CD8-positive, alpha-beta memory T cell (primary cell): ENCODE measurements at regions not wholly inside any gene's neighbourhood (a gene's known extent, or its start where the extent isn't known, plus 50 kb on each side); places are given as distances from the start of the nearest gene placed in this dataset.
"Not testable (repeated sequence)": the region's sequence is repeated elsewhere in the genome, so short reads cannot be mapped to it uniquely, and the experiment has no call there.

Experiments used
- CTCF ChIA-PET: fragments of 350-600 bp; sonication (Branson Sonifier 250); formaldehyde crosslinking; loops from one replicate; lab custom pipeline; 2021; ENCODE audit warnings: antibody characterized with exemption; lab: Charles Lee
- POLR2A ChIA-PET: fragments of 350-600 bp; sonication (Branson Sonifier 250); formaldehyde crosslinking; loops from one replicate; lab custom pipeline; 2021; ENCODE audit warnings: antibody characterized with exemption; lab: Charles Lee
- DNase-seq, 5 donors: peaks; one replicate each; pipeline versions ENCODE4 v3.0.0 to v3.0.0-alpha.2; 2020 to 2022; ENCODE audit warnings: mixed read lengths in 1 of 5
- H3K27ac ChIP-seq: one replicate; pipeline ENCODE4 v1.7.0; 2013; ENCODE audit warnings: low read depth, mild to moderate bottlenecking, low read length, moderate library complexity
- H3K27me3 ChIP-seq: 2 replicates; pipeline ENCODE4 v1.7.0; 2013; ENCODE audit warnings: low read length, mild to moderate bottlenecking; ENCODE audit not compliant: insufficient read depth, poor library complexity, severe bottlenecking
- H3K36me3 ChIP-seq: 2 replicates; pipeline ENCODE4 v1.7.0; 2013; ENCODE audit warnings: mild to moderate bottlenecking, low read length, moderate library complexity; ENCODE audit not compliant: insufficient read depth
- H3K4me1 ChIP-seq: 2 replicates; pipeline ENCODE4 v1.7.0; 2013; ENCODE audit warnings: mild to moderate bottlenecking, low read length, moderate library complexity; ENCODE audit not compliant: insufficient read depth
- H3K4me3 ChIP-seq: 2 replicates; pipeline ENCODE4 v1.7.0; 2013; ENCODE audit warnings: mild to moderate bottlenecking, low read length
- H3K9me3 ChIP-seq: 2 replicates; pipeline ENCODE4 v1.7.0; 2013; ENCODE audit warnings: mild to moderate bottlenecking, low read length
- H3K27ac Mint-ChIP-seq, 8 donors: one replicate each; pipeline ENCODE4 v1.8.0; 2020 to 2021; ENCODE audit warnings: mixed read lengths in 8 of 8, mild to moderate bottlenecking in 6 of 8, inconsistent platforms in 3 of 8, moderate library complexity in 3 of 8
- H3K27me3 Mint-ChIP-seq, 2 donors: one replicate each; pipeline ENCODE4 v1.8.0; 2020 to 2021; ENCODE audit warnings: mixed read lengths in 2 of 2, mild to moderate bottlenecking in 1 of 2, moderate library complexity in 1 of 2
- H3K36me3 Mint-ChIP-seq, 3 donors: one replicate each; pipeline ENCODE4 v1.8.0; 2020 to 2021; ENCODE audit warnings: mixed read lengths in 3 of 3, inconsistent platforms in 1 of 3, mild to moderate bottlenecking in 1 of 3
- H3K4me1 Mint-ChIP-seq, 3 donors: one replicate each; pipeline ENCODE4 v1.8.0; 2020 to 2021; ENCODE audit warnings: mixed read lengths in 3 of 3, inconsistent platforms in 1 of 3, mild to moderate bottlenecking in 1 of 3
- H3K4me3 Mint-ChIP-seq, 7 donors: one replicate each; pipeline ENCODE4 v1.8.0; 2020 to 2021; ENCODE audit warnings: mixed read lengths in 7 of 7, mild to moderate bottlenecking in 6 of 7, moderate library complexity in 4 of 7, inconsistent platforms in 2 of 7
- H3K9me3 Mint-ChIP-seq, 5 donors: one replicate each; pipeline ENCODE4 v1.8.0; 2020 to 2022; ENCODE audit warnings: mixed read lengths in 5 of 5, mild to moderate bottlenecking in 3 of 5, moderate library complexity in 2 of 5, inconsistent platforms in 1 of 5

GRCh38 chrY:19589664-19590063 lies 154.9 kb downstream of the KDM5D start:
- Mint-ChIP-seq H3K4me3 (no peak overlapping the region), H3K9me3 (no peaks in the 10 kb centered on the region), H3K36me3 (peaks cover 0 to 52% (median 0%) of the 10 kb centered on the region in 3 donors), H3K27me3 (no peaks in the 10 kb centered on the region), H3K27ac (no peak overlapping the region), H3K4me1 (peaks cover 0 to 31% (median 0%) of the 10 kb centered on the region in 3 donors)
- CTCF ChIA-PET: interaction anchor here (1.2 kb wide), 1 partner anchor 11 kb away, joined by 3 read pairs; no protein-coding TSS in a partner anchor
- DNase-seq: no peak
- no peaks in the 10 kb centered on the region for H3K27me3 ChIP-seq
- no peak overlapping the region for H3K4me3 ChIP-seq
- H3K27ac ChIP-seq: no peak overlapping the region
- no peaks in the 10 kb centered on the region for H3K36me3 ChIP-seq
- POLR2A ChIA-PET: interaction anchor here (0.6 kb wide), 1 partner anchor 1064 kb away, joined by 7 read pairs; no protein-coding TSS in a partner anchor
- H3K4me1 ChIP-seq: no peaks in the 10 kb centered on the region
- no peaks in the 10 kb centered on the region for H3K9me3 ChIP-seq

- POLR2A ChIA-PET: no interaction called here
- no peaks in the 10 kb centered on the region for H3K27me3 Mint-ChIP-seq
- Histone ChIP-seq H3K27ac (no peak overlapping the region), H3K36me3 (no peaks in the 10 kb centered on the region), H3K27me3 (no peaks in the 10 kb centered on the region), H3K4me3 (no peak overlapping the region), H3K9me3 (no peaks in the 10 kb centered on the region), H3K4me1 (no peaks in the 10 kb centered on the region)
- no peak overlapping the region for H3K27ac Mint-ChIP-seq
- peaks cover 0 to 40% (median 0%) of the 10 kb centered on the region in 3 donors for H3K36me3 Mint-ChIP-seq
- no peaks in the 10 kb centered on the region for H3K9me3 Mint-ChIP-seq
- no peak overlapping the region for H3K4me3 Mint-ChIP-seq
- CTCF ChIA-PET: no interaction called here
- H3K4me1 Mint-ChIP-seq: peaks cover 0 to 42% (median 0%) of the 10 kb centered on the region in 3 donors
- no peak for DNase-seq
These were observed 157.2 kb downstream of the KDM5D start for GRCh38 chrY:19587311-19587710.

GRCh38 chrY:19580990-19581389 lies 163.5 kb downstream of the KDM5D start:
- peak overlapping the region in 1 of 7 donors; percentile 50 for H3K4me3 Mint-ChIP-seq
- peak overlapping the region in 2 of 8 donors; percentile 48 to 50 for H3K27ac Mint-ChIP-seq
- H3K27me3 Mint-ChIP-seq, H3K9me3 ChIP-seq, DNase-seq, POLR2A ChIA-PET, H3K27ac ChIP-seq, H3K4me1 ChIP-seq, CTCF ChIA-PET, H3K27me3 ChIP-seq, H3K9me3 Mint-ChIP-seq, H3K36me3 ChIP-seq, H3K4me3 ChIP-seq: not testable (repeated sequence)
- peaks cover 0 to 25% (median 0%) of the 10 kb centered on the region in 3 donors for H3K36me3 Mint-ChIP-seq
- peaks cover 0 to 71% (median 0%) of the 10 kb centered on the region in 3 donors for H3K4me1 Mint-ChIP-seq

- CTCF ChIA-PET: interaction anchor here (0.9 kb wide), 1 partner anchor 11 kb away, joined by 3 read pairs; no protein-coding TSS in a partner anchor
- no peak for DNase-seq
- Mint-ChIP-seq H3K9me3 (no peaks in the 10 kb centered on the region), H3K27ac (no peak overlapping the region), H3K4me3 (no peak overlapping the region), H3K36me3 (peaks cover 0 to 23% (median 0%) of the 10 kb centered on the region in 3 donors), H3K4me1 (peaks cover 0 to 76% (median 0%) of the 10 kb centered on the region in 3 donors), H3K27me3 (no peaks in the 10 kb centered on the region)
- POLR2A ChIA-PET: no interaction called here
- Histone ChIP-seq H3K27ac (no peak overlapping the region), H3K9me3 (no peaks in the 10 kb centered on the region), H3K36me3 (no peaks in the 10 kb centered on the region), H3K4me3 (no peak overlapping the region), H3K4me1 (no peaks in the 10 kb centered on the region), H3K27me3 (no peaks in the 10 kb centered on the region)
These were observed 166.1 kb downstream of the KDM5D start for GRCh38 chrY:19578281-19578874.

GRCh38 chrY:19577250-19577649 lies 167.3 kb downstream of the KDM5D start:
- POLR2A ChIA-PET: no interaction called here
- CTCF ChIA-PET: no interaction called here
- no peak overlapping the region for H3K4me3 Mint-ChIP-seq
- H3K4me1 Mint-ChIP-seq: peaks cover 0 to 83% (median 0%) of the 10 kb centered on the region in 3 donors
- Histone ChIP-seq H3K4me1 (peaks cover under 1% of the 10 kb centered on the region), H3K9me3 (no peaks in the 10 kb centered on the region), H3K27me3 (no peaks in the 10 kb centered on the region), H3K27ac (no peak overlapping the region), H3K4me3 (no peak overlapping the region), H3K36me3 (no peaks in the 10 kb centered on the region)
- no peaks in the 10 kb centered on the region for H3K9me3 Mint-ChIP-seq
- peaks cover 0 to 26% (median 0%) of the 10 kb centered on the region in 3 donors for H3K36me3 Mint-ChIP-seq
- no peak for DNase-seq
- no peak overlapping the region for H3K27ac Mint-ChIP-seq
- no peaks in the 10 kb centered on the region for H3K27me3 Mint-ChIP-seq

GRCh38 chrY:19574939-19575338 lies 169.6 kb downstream of the KDM5D start:
- no peaks in the 10 kb centered on the region for H3K27me3 Mint-ChIP-seq
- H3K4me1 Mint-ChIP-seq: peaks cover 0 to 83% (median 0%) of the 10 kb centered on the region in 3 donors
- Histone ChIP-seq H3K4me1 (peaks cover 22% of the 10 kb centered on the region), H3K9me3 (no peaks in the 10 kb centered on the region), H3K27ac (no peak overlapping the region), H3K4me3 (no peak overlapping the region), H3K36me3 (no peaks in the 10 kb centered on the region), H3K27me3 (no peaks in the 10 kb centered on the region)
- CTCF ChIA-PET: no interaction called here
- H3K9me3 Mint-ChIP-seq: no peaks in the 10 kb centered on the region
- no peak overlapping the region for H3K4me3 Mint-ChIP-seq
- peaks cover 0 to 26% (median 0%) of the 10 kb centered on the region in 3 donors for H3K36me3 Mint-ChIP-seq
- DNase-seq: no peak
- POLR2A ChIA-PET: no interaction called here
- H3K27ac Mint-ChIP-seq: no peak overlapping the region

GRCh38 chrY:19573646-19574045 lies 170.9 kb downstream of the KDM5D start:
- POLR2A ChIA-PET: no interaction called here
- peaks cover 0 to 83% (median 0%) of the 10 kb centered on the region in 3 donors for H3K4me1 Mint-ChIP-seq

GRCh38 chrY:19570999-19571398 lies 173.5 kb downstream of the KDM5D start:
- peak overlapping the region in 2 of 7 donors; percentile 69 to 78 for H3K4me3 Mint-ChIP-seq
- Histone ChIP-seq H3K36me3 (no peaks in the 10 kb centered on the region), H3K4me3 (no peak overlapping the region), H3K27me3 (no peaks in the 10 kb centered on the region), H3K9me3 (no peaks in the 10 kb centered on the region), H3K27ac (no peak overlapping the region), H3K4me1 (peaks cover 26% of the 10 kb centered on the region)
- H3K27ac Mint-ChIP-seq: peak overlapping the region in 1 of 8 donors; percentile 21
- no peak for DNase-seq
- peaks cover 0 to 22% (median 0%) of the 10 kb centered on the region in 3 donors for H3K36me3 Mint-ChIP-seq
- CTCF ChIA-PET: interaction anchor here (1.7 kb wide), 1 partner anchor 139 kb away, joined by 4 read pairs; no protein-coding TSS in a partner anchor
- no peaks in the 10 kb centered on the region for H3K9me3 Mint-ChIP-seq
- H3K4me1 Mint-ChIP-seq: peaks cover 0 to 79% (median 0%) of the 10 kb centered on the region in 3 donors
- H3K27me3 Mint-ChIP-seq: no peaks in the 10 kb centered on the region
- POLR2A ChIA-PET: no interaction called here

More at GRCh38 chrY:19573646-19574045, 170.9 kb downstream of the KDM5D start:
- H3K27ac Mint-ChIP-seq: no peak overlapping the region
- Histone ChIP-seq H3K4me1 (peaks cover 23% of the 10 kb centered on the region), H3K27ac (no peak overlapping the region), H3K36me3 (no peaks in the 10 kb centered on the region), H3K4me3 (no peak overlapping the region), H3K27me3 (no peaks in the 10 kb centered on the region), H3K9me3 (no peaks in the 10 kb centered on the region)
- H3K4me3 Mint-ChIP-seq: no peak overlapping the region
- H3K27me3 Mint-ChIP-seq: no peaks in the 10 kb centered on the region
- DNase-seq: no peak
- CTCF ChIA-PET: interaction anchor here (1.7 kb wide), 1 partner anchor 18 kb away, joined by 3 read pairs; no protein-coding TSS in a partner anchor
- no peaks in the 10 kb centered on the region for H3K9me3 Mint-ChIP-seq
- peaks cover 0 to 20% (median 0%) of the 10 kb centered on the region in 3 donors for H3K36me3 Mint-ChIP-seq
